Mesenchymal stem cell (in vitro differentiated cells and primary cell): ENCODE measurements at regions not wholly inside any gene's neighbourhood (a gene's known extent, or its start where the extent isn't known, plus 50 kb on each side); places are given as distances from the start of the nearest gene placed in this dataset.

Experiments used
- DNase-seq: peaks from one replicate; pipeline ENCODE4 v3.0.0-alpha.2; 2013
- H2AFZ ChIP-seq: one replicate; pipeline ENCODE4 v1.6.1; 2013; ENCODE audit warnings: low read depth, mild to moderate bottlenecking, control low read depth, inconsistent platforms, low read length, moderate library complexity
- H2AK5ac ChIP-seq: 2 replicates; pipeline ENCODE4 v1.6.1; 2013; ENCODE audit warnings: low read length, moderate library complexity, mild to moderate bottlenecking, inconsistent platforms; ENCODE audit not compliant: severe bottlenecking
- H2BK120ac ChIP-seq: one replicate; pipeline ENCODE4 v1.6.1; 2013; ENCODE audit warnings: low read depth, mild to moderate bottlenecking, inconsistent platforms, low read length, moderate library complexity
- H2BK12ac ChIP-seq, 2 experiments: one replicate each; pipeline ENCODE4 v1.6.1; 2013; ENCODE audit warnings: inconsistent platforms in 2 of 2, low read length in 2 of 2, mild to moderate bottlenecking in 2 of 2, moderate library complexity in 2 of 2, control low read depth in 1 of 2
- H2BK15ac ChIP-seq: one replicate; pipeline ENCODE4 v1.6.1; 2013; ENCODE audit warnings: mild to moderate bottlenecking, low read depth, inconsistent platforms; ENCODE audit not compliant: poor library complexity, severe bottlenecking
- H2BK5ac ChIP-seq: 2 replicates; pipeline ENCODE4 v1.6.1; 2013; ENCODE audit warnings: low read depth, mild to moderate bottlenecking, low read length, control low read depth, inconsistent platforms; ENCODE audit not compliant: poor library complexity, severe bottlenecking
- H3K14ac ChIP-seq, 2 experiments: one replicate each; pipeline ENCODE4 v1.6.1; 2013; ENCODE audit warnings: inconsistent platforms in 2 of 2, low read length in 2 of 2, control low read depth in 1 of 2, mild to moderate bottlenecking in 1 of 2, moderate library complexity in 1 of 2
- H3K18ac ChIP-seq, 2 experiments: one replicate each; pipeline ENCODE4 v1.6.1; 2013; ENCODE audit warnings: inconsistent platforms in 2 of 2, low read length in 2 of 2, control low read depth in 1 of 2, low read depth in 1 of 2, mild to moderate bottlenecking in 1 of 2
- H3K23ac ChIP-seq, 2 experiments: one replicate each; pipeline ENCODE4 v1.6.1; 2013; ENCODE audit warnings: inconsistent platforms in 2 of 2, low read length in 2 of 2, mild to moderate bottlenecking in 2 of 2, moderate library complexity in 2 of 2, control low read depth in 1 of 2
- H3K27ac ChIP-seq: 2 replicates; pipeline ENCODE4 v1.5.1; 2013; ENCODE audit warnings: mild to moderate bottlenecking, moderate library complexity, low read length, control low read depth, inconsistent platforms; ENCODE audit not compliant: poor library complexity, severe bottlenecking
- H3K27me3 ChIP-seq, 2 experiments: 2 replicates each; pipeline versions ENCODE4 v1.6.1 to v1.7.0; 2013; ENCODE audit warnings: low read length in 2 of 2, mild to moderate bottlenecking in 2 of 2, moderate library complexity in 2 of 2, control low read depth in 1 of 2, inconsistent platforms in 1 of 2; ENCODE audit not compliant: control insufficient read depth in 1 of 2, insufficient read depth in 1 of 2
- H3K36me3 ChIP-seq, 2 experiments: 2 replicates each; pipeline versions ENCODE4 v1.6.1 to v1.7.0; 2013; ENCODE audit warnings: low read length in 2 of 2, control low read depth in 1 of 2, inconsistent platforms in 1 of 2, low read depth in 1 of 2, mild to moderate bottlenecking in 1 of 2; ENCODE audit not compliant: insufficient read depth in 2 of 2, control insufficient read depth in 1 of 2
- H3K4ac ChIP-seq, 2 experiments: one replicate each; pipeline ENCODE4 v1.6.1; 2013; ENCODE audit warnings: inconsistent platforms in 2 of 2, low read length in 2 of 2, mild to moderate bottlenecking in 2 of 2, moderate library complexity in 2 of 2, control low read depth in 1 of 2, low read depth in 1 of 2
- H3K4me1 ChIP-seq: 2 replicates; pipeline ENCODE4 v1.6.1; 2013; ENCODE audit warnings: low read depth, low read length, control low read depth; ENCODE audit not compliant: control insufficient read depth, insufficient read depth
- H3K4me2 ChIP-seq: 2 replicates; pipeline ENCODE4 v1.6.1; 2013; ENCODE audit warnings: low read length, mild to moderate bottlenecking, inconsistent platforms; ENCODE audit not compliant: poor library complexity, severe bottlenecking
- H3K4me3 ChIP-seq, 2 experiments: 2 replicates each; pipeline versions ENCODE4 v1.5.1 to v1.7.0; 2013; ENCODE audit warnings: low read length in 2 of 2, mild to moderate bottlenecking in 2 of 2, control low read depth in 1 of 2, low read depth in 1 of 2; ENCODE audit not compliant: insufficient read depth in 1 of 2
- H3K79me1 ChIP-seq: replicated peaks from 2 replicates; pipeline ENCODE4 v1.6.1; 2013; ENCODE audit warnings: mild to moderate bottlenecking, control low read depth, low read length, inconsistent platforms; ENCODE audit not compliant: poor library complexity, severe bottlenecking
- H3K9ac ChIP-seq: 2 replicates; pipeline ENCODE4 v1.7.0; 2013; ENCODE audit warnings: mild to moderate bottlenecking, low read length, moderate library complexity
- H3K9me3 ChIP-seq: 2 replicates; pipeline ENCODE4 v1.7.0; 2013; ENCODE audit warnings: mild to moderate bottlenecking, low read length; ENCODE audit not compliant: control insufficient read depth
- H4K8ac ChIP-seq: one replicate; pipeline ENCODE4 v1.6.1; 2013; ENCODE audit warnings: inconsistent platforms, mild to moderate bottlenecking, low read length, moderate library complexity
- H4K91ac ChIP-seq: one replicate; pipeline ENCODE4 v1.6.1; 2013; ENCODE audit warnings: mild to moderate bottlenecking, low read length, inconsistent platforms
- WGBS: methylation state at CpG from one replicate; pipeline ENCODE4 v1.1.7; 2013; ENCODE audit warnings: mixed read lengths; 5-methylcytosine and 5-hydroxymethylcytosine counted together

- Histone ChIP-seq H2BK12ac (no peak overlapping the region), H4K8ac (no peak overlapping the region), H2AFZ (no peak overlapping the region), H2BK5ac (no peak overlapping the region), H4K91ac (no peak overlapping the region), H2BK15ac (no peak overlapping the region), H3K18ac (no peak overlapping the region), H3K4me2 (no peak overlapping the region), H3K4me3 (no peak overlapping the region), H3K4ac (no peak overlapping the region), H3K9ac (peak overlapping the region; percentile 62), H3K27me3 (no peaks in the 10 kb centered on the region), H3K36me3 (no peaks in the 10 kb centered on the region), H3K4me1 (no peaks in the 10 kb centered on the region), H3K27ac (no peak overlapping the region), H2AK5ac (no peak overlapping the region), H3K79me1 (no peaks in the 10 kb centered on the region), H3K23ac (no peak overlapping the region), H2BK120ac (no peak overlapping the region), H3K14ac (no peak overlapping the region), H3K9me3 (peaks cover 20% of the 10 kb centered on the region)
- WGBS, result no CpG with 5 or more reads among the region's 2 CpGs
- no peak for DNase-seq
Measured at GRCh38 chr2:160634436-160634835, 140.8 kb upstream of the RBMS1 start.

DNA sequence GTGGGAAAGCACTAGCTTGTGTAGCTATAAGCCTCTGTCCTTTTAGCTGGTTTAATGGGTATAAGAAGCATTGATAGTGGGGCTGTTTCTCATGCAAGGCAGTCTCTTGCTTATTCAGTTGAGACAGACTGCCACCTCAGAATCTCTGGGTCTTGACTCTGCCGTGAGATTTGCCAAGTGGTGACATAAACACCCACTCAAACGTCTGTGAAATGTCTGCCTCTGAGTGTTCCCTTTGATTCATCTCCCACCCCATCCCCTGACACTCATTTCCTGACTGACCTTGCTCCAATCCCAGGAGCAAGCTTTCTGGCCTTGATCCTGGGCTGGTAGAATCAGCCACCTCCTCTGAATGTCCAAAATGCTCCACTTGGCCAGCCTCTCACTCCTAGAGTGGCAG, 141.9 kb upstream of the RBMS1 start:
- peak; percentile 62 for DNase-seq
- H3K4me2 ChIP-seq, result no peak overlapping the region
- WGBS, result 6% methylated on average over 2 of the region's 2 CpGs

DNA sequence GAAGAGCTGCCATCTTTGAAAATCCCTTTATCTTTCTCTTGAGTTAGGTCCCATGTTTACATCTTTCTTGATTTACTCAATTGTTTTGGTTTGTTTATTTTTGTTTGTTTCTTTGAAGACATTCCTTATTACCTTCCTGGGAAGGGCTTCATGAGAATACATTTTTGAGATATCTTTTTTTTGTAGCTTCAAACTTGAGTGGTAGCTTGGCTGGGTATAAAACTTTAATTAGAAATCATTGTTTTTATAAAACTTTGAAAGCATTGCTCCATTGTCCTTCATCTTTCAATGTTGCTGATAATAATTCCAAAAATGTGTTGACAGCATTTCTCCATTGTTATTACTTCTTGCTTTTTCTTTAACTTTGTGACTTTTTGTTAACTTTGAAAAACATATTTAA, 145.9 kb upstream of the RBMS1 start:
- Histone ChIP-seq H3K9me3 (peaks cover 44% of the 10 kb centered on the region), H3K4ac (no peak overlapping the region), H3K18ac (no peak overlapping the region), H3K4me1 (no peaks in the 10 kb centered on the region), H3K4me3 (no peak overlapping the region), H2BK12ac (no peak overlapping the region), H3K27me3 (no peaks in the 10 kb centered on the region), H3K4me2 (no peak overlapping the region), H2BK5ac (no peak overlapping the region), H2AK5ac (no peak overlapping the region), H3K14ac (no peak overlapping the region), H3K23ac (no peak overlapping the region), H2AFZ (no peak overlapping the region), H2BK15ac (no peak overlapping the region), H3K36me3 (no peaks in the 10 kb centered on the region), H3K27ac (no peak overlapping the region), H4K91ac (no peak overlapping the region), H3K9ac (no peak overlapping the region), H2BK120ac (no peak overlapping the region), H3K79me1 (no peaks in the 10 kb centered on the region), H4K8ac (no peak overlapping the region)
- no peak for DNase-seq

More for the DNA sequence above, 141.9 kb upstream of the RBMS1 start:
- Histone ChIP-seq H3K27ac (no peak overlapping the region), H3K14ac (no peak overlapping the region), H2BK15ac (no peak overlapping the region), H3K79me1 (no peaks in the 10 kb centered on the region), H3K9ac (peak overlapping the region; percentile 62), H3K4me1 (no peaks in the 10 kb centered on the region), H4K91ac (no peak overlapping the region), H2BK5ac (no peak overlapping the region), H2AFZ (no peak overlapping the region), H2BK12ac (no peak overlapping the region), H3K36me3 (no peaks in the 10 kb centered on the region), H3K4ac (no peak overlapping the region), H3K18ac (no peak overlapping the region), H4K8ac (no peak overlapping the region), H3K27me3 (no peaks in the 10 kb centered on the region), H3K23ac (no peak overlapping the region), H3K9me3 (peaks cover 30% of the 10 kb centered on the region), H2AK5ac (no peak overlapping the region), H2BK120ac (no peak overlapping the region), H3K4me3 (peak overlapping the region in 1 of 2 experiments; percentile 12)

DNA sequence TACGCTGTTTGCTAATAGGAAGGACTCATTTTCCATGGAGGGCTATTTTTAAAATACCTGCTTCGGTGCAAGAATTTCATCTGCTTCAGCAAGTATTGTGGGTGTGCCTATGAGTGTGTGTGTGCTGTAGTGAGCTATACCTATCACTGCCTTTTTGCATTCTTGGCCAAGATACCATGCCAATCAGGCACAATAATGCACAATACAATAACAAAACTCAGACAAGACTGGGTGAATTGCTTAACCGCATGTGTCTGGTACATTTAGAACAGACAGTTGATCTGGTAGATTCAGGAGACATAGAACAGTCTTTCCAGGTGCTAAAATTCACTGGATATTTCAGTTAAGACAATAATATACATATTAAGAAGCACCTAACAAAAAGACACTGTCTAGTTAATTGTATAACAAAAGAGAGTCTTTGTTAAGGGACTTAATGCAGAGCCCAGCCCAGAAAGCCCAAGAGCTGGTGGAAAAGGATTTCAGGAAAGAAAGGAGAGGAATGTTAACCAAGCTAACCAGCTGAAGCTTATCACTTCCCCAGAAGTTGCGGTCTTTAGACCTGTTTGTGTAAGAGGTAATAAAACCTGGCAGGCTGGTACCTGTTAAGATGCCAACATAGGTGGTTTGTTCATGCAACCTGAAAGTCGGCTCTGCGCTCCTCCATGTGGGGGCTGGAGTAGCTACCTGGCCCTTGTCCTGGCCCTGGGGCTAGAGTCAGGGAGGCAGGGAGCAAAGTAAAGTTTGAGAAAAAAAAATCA, 153.3 kb upstream of the RBMS1 start:
- H3K4me2 ChIP-seq, result no peak overlapping the region
- no peak overlapping the region for H2BK5ac ChIP-seq
- H3K9ac ChIP-seq, result no peak overlapping the region
- no peaks in the 10 kb centered on the region for H3K36me3 ChIP-seq
- H2BK12ac ChIP-seq, result no peak overlapping the region
- H3K18ac ChIP-seq, result no peak overlapping the region
- H4K91ac ChIP-seq, result no peak overlapping the region
- H3K14ac ChIP-seq, result no peak overlapping the region
- H3K4ac ChIP-seq, result no peak overlapping the region
- WGBS, result 63% methylated on average over 4 of the region's 6 CpGs
- no peak overlapping the region for H2BK15ac ChIP-seq
- no peak for DNase-seq
- H3K4me1 ChIP-seq, result peaks cover 2% of the 10 kb centered on the region
- H3K4me3 ChIP-seq, result no peak overlapping the region
- no peak overlapping the region for H2AFZ ChIP-seq
- H3K9me3 ChIP-seq, result peaks cover 4% of the 10 kb centered on the region
- H2AK5ac ChIP-seq, result no peak overlapping the region
- H4K8ac ChIP-seq, result no peak overlapping the region
- no peak overlapping the region for H3K27ac ChIP-seq
- no peak overlapping the region for H3K23ac ChIP-seq
- H3K27me3 ChIP-seq, result no peaks in the 10 kb centered on the region
- H3K79me1 ChIP-seq, result no peaks in the 10 kb centered on the region
- no peak overlapping the region for H2BK120ac ChIP-seq
